GM21526 (cell line): ENCODE measurements at regions not wholly inside any gene's neighbourhood (a gene's known extent, or its start where the extent isn't known, plus 50 kb on each side); places are given as distances from the start of the nearest gene placed in this dataset.
"Not testable (repeated sequence)": the region's sequence is repeated elsewhere in the genome, so short reads cannot be mapped to it uniquely, and the experiment has no call there.

ENCODE experiments used
- ATAC-seq: cut with Tn5 transposase; IDR thresholded peaks from one replicate; pipeline ENCODE4 v1.9.1; 2021; ENCODE audit warnings: moderate library complexity; ENCODE audit not compliant: unreplicated experiment, low FRiP score

DNA sequence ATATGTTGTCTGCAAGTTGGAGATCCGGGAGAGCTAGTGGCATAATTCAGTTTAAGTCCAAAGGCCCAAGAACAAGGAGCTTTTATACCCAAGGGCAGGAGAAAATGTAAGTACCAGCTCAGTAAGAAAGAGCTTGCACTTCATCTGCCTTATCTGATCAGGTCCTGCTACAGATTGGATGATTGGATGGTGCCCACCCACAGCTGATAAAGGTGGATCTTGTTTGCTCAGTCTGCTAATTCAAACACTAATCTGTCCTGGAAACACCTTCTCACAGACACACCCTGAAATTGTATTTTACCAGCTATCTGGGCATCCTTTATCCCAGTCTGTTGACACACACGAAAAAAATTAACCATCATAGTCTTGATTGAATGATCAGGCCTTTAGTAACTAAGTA lies 230.7 kb upstream of the SLC16A7 start:
- no peak for ATAC-seq

DNA sequence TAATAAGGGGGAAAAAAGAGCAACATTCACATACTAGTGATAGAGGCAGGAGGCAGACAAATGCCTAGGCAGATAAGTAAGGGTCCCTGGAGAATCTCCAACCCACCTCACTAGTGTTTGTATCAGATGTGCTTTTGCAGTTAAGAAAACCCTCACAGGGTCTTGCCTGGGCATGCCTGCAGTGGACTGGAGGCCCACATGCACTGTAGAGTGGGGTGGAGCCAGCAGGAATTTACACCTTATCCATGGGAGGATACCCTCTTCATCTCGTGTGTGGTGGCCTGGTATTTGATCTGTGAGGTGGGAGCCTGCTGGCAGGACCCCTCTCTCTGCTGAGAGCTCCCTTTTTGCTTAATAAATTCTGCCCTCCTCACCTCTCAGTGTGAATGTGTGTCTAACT lies 238.0 kb upstream of the SLC16A7 start:
- no peak for ATAC-seq

DNA sequence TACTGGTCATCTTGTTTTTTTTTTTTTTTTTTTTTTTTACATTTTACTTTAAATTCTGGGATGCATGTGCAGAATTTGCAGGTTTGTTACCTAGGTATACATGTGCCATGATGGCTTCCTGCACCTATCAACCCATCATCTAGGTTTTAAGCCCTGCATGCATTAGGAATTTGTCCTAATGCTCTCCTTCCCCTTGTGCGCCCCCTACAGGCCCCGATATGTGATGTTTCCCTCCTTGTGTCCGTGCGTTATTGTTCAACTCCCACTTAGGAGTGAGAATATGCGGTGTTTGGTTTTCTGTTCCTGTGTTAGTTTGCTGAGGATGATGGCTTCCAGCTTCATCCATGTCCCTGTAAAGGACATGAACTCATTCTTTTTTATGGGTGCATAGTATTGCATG lies 249.6 kb upstream of the SLC16A7 start:
- ATAC-seq, result not testable (repeated sequence)

DNA sequence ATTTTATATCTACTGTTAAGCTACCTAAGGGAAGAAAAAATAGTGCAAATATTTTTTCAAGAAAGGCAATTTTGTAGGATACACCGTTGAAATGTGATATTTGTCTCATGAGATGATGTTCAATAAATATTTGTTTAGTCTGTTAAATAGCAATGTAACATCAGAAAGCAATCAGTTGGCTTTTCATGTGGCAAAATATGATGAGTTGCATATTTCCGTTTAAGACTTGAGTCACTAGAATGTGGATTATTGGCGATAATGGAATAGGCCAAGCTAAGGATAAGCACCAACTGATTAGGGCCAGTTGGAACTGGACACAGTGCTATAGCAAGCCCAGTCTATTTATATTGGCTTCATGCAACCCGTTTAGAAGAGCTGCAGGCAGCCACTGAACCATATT lies 250.4 kb upstream of the SLC16A7 start:
- ATAC-seq, result no peak

DNA sequence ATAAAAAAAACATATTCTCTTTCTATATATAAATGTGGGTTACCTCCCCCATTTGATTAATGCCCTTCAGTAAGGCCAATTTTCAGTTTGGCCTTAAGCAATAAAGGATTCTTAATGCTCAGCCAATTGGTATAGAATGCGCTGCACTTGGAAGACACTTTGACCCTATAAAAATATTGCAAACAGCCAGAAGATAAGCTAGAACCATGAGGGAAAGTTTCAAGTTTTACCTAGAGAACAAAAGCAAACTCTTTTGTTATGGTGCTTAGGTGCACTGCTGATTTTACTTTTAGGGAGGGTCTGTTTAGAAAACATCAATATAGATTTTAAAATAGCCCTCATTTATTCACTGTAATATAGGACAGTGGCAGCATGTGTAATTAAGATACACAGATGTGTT lies 251.6 kb upstream of the SLC16A7 start:
- ATAC-seq, result no peak

DNA sequence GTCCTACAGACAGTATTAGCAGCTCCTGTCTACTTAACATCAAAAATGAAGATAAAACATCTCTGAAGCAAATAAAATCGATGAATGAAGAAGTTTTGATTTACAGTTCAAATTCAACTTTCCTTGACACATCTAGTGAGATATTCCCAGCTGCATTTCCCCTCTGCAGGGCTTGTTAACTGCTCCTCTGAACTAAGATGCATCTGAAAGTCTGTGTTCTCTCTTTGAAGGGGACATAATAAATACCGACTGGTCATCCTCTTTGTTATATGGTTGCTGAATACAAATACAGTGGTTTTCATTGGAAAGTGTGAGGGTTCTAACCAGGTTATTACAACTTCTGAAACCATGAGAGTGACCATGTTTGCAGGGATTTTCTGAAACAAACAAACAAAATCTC lies 266.4 kb upstream of the SLC16A7 start:
- ATAC-seq, result no peak

DNA sequence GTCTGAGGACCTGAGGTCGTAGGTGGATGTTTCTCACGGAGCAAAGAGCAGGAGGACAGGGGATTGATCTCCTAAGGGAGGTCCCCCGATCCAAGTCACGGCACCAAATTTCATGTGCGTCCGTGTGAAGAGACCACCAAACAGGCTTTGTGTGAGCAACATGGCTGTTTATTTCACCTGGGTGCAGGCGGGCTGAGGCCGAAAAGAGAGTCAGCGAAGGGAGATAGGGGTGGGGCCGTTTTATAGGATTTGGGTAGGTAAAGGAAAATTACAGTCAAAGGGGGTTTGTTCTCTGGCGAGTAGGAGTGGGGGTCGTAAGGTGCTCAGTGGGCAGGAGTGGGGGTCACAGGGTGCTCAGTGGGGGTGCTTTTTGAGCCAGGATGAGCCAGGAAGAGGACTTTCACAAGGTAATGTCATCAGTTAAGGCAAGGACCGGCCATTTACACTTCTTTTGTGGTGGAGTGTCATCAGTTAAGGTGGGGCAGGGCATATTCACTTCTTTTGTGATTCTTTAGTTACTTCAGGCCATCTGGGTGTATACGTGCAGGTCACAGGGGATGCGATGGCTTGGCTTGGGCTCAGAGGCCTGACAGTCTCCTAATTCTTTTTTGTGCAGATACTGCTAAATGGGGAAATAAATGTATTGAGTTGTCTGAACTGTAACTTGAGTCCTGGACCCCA lies 267.3 kb upstream of the SLC16A7 start:
- ATAC-seq, result not testable (repeated sequence)

DNA sequence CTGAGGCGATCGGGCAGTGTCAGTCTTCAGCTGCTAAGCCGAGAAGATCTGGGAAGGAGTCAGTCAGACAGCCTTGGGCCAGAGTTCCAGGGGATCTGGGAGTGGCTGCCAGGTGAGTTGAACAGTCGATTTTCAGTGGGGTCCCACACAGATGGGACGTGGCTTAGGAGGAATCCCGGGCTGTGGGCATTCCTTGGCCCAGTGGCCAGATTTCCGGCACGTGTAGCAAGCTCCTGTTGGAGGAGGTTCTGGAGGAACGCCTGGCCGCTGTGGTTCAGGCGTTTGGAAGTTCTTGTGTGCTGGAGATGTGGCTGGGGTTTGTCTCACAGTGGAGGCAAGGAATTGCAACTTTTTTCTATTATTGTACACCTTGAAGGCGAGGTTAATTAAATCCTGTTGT lies 269.4 kb upstream of the SLC16A7 start:
- ATAC-seq, result not testable (repeated sequence)

DNA sequence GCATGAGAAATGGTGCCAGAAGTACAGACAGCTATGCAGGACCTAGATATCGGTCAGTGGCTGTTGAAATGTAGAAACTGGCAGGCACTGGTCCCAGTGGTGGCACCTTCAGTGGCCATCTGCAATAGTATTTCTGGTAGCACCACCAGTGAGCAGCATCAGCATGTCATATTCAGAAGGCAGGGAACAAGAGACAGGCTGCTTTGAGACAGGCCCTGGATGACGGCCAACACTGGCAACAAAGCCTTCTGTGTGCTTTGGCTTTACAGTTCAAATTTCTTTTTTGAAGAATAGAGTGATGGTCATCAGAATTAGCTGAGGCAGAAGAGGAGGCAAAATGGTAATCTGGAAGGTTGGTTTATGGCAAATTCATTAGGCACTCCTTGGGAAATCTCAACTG lies 273.4 kb upstream of the SLC16A7 start:
- no peak for ATAC-seq

DNA sequence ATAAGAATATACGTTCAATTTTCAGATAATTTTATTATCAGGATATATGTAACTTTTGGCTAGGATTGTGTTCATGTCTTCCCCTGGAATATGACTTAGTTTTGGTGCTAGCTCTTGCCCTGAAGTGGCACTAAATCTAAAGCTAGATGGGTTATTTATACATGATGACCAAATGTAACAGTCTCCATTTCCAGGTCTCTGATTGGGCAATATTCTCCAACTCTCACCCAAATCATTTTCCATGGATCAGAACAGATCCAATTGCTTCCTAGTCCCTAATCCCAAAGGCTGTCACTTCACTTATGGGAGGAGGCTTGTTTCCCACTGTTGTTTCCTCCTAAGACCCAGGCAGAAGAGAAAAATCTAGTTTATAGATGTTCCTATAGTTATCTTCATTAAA lies 274.6 kb upstream of the SLC16A7 start:
- ATAC-seq, result no peak

DNA sequence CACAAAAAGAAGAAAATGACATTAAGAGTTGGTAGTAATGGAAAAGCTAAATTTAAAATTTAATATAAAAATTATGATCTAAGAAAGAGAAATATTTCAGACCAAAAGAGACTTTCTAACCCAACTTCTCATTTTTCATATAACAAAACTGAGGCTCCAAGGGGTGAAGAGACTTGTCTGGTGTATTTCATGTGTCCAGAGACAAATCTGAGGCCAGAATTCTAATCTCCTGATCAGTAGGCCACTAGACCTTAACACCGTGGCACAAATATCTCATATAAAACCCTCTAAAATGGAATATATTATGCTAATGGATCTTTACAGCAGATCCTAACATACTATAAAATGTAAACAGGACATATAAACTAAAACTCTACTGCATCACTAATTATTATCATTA lies 275.7 kb upstream of the SLC16A7 start:
- no peak for ATAC-seq

DNA sequence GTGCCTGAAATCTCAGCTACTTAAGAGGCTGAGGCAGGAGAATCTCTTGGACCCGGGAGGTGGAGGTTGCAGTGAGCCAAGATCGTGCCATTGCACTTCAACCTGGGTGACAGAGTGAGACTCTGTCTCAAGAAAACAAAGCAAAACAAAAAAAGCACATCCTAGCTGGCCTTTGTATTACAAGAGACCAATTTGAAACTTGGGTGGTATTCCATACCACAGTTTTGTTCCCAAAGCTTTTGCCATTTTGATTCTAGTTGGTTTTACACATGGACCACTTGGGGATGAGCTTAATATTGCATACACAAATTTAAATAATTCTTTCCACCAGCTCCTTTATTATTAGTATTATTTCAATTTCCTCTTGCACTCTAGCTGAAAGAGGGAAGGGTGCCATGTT lies 276.9 kb upstream of the SLC16A7 start:
- ATAC-seq, result no peak

DNA sequence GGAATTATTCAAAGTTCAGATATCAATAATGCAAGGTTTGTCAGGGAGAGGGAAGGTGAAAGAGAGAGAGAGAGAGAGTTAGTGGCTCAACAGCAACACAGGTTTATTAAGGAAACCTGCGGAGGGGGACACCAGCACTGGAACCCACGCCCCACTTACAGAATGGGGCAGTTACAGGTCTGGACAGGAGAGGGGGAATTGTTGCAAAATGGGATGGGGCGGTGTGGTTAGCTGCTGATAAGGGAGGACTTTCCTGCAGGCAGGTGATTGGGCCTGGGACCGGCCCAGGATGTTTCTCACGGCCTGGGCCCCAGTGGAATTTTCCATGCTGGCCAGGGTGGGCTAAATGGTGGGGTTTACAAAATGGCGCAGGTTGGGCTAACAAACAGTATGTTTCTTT lies 278.2 kb upstream of the SLC16A7 start:
- ATAC-seq, result no peak

DNA sequence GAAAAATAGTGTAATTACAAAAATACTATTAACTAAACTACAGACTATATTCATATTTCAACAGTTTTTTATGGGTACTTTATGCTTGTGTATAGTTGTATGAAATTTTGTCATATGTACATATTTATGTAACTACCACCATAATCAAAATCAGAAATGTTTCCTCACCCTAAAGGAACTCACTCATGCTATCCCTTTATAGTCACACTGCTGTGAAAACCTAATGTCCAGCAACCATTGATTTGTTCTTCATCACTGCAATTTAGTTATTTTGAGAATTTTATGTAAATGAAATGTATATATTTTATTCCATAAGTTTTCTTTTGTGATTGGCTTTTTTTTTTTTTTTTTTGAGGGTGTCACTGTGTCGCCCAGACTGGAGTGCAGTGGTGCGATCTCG lies 278.9 kb upstream of the SLC16A7 start:
- no peak for ATAC-seq

DNA sequence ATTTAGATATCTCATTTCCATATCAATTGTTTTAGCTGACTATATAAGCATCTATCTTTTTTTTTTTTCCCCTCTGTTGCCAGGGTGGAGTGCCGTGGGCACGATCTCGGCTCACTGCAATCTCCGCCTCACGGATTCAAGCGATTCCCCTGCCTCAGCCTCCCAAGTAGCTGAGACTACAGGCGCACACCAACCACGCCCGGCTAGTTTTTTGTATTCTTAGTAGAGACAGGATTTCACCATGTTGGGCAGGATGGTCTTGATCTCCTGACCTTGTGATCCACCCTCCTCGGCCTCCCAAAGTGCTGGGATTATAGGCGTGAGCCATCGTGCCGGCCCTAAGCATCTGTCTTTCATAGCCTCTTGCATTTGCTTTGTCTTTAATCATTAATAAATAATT lies 279.5 kb upstream of the SLC16A7 start:
- not testable (repeated sequence) for ATAC-seq

DNA sequence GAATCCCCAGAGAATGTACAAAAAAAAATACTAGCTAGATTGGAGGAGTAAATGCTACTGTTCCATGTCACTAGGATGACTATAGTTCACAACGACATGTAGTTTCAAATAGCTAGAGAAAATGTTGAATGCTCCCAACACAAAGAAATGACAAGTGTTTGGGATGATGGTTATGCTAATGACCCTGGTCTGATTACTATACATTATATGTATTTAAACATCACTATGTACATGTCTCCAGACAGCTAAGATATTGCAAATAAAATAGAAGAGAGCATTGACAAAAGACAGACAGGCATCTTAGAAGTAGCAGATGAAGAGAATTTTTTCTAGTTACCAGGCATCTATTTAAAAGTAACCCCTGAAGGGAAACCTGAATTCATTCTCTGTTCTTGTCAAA lies 281.6 kb upstream of the SLC16A7 start:
- ATAC-seq, result no peak

DNA sequence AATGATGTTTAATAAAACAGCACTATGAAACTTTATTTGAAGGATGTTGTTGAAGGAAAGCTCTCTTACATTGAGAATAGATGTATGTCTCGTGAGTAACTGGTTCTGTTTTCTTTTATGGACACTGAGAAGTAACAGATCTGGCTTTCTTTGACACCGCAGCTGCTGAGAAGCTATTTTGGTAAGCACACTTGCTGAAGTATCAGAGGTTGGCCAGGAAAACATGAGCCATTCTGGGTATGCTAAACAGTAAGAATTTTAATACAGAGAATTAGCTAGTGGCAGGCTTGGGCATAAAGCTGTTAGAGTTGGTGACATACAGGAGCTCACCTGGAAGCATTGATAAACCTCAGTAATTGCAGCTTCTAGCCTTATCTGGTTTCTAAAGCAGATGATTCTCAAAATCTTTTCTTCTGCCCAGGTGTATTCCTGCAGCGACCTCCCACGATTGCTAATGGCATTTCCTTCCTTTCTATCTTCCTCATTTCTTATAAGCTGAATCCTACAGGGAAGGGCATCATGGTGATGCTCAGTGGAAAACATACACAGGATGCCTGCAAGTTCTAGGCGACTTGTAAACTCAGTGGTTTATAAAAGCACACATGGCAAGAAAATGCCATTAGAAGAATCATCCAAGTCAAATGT lies 291.6 kb upstream of the SLC16A7 start:
- no peak for ATAC-seq

DNA sequence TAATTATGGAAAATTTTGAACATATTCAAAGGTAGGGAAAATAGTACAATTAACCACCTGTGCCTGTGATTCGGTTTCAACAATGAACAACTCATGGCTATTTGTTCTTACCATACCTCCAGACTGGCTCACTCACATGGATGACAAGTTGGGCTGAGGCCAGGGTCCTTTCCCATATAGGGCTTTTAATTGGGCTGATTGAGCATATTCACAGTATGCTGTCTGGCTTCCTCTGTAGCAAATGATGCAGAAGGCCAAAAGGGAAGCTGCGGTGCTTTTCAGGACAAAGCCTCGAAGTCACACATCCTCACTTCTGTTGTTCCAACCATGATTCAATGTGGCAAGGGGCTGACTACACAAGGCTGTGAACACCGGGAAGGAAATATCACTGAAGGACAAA lies 297.5 kb upstream of the SLC16A7 start:
- ATAC-seq, result no peak

DNA sequence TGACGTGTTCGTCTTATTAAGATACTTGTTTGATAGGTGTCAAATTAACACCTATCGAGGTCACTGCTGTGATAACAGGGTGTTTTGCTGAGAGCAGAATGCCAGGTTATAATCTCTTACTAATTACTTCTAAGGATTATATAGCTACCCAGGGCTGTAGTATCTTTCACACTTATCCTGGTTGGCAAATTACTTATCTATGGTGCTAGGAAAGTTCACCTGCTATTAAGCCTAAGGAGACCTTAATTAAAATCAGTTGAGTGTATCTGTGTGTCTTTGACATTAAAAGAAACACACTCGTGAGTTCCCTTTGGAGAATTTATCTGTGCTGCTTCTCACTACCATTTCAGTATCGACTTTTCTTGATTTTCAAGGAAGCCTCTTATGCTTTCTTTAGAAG lies 301.6 kb upstream of the SLC16A7 start:
- no peak for ATAC-seq

DNA sequence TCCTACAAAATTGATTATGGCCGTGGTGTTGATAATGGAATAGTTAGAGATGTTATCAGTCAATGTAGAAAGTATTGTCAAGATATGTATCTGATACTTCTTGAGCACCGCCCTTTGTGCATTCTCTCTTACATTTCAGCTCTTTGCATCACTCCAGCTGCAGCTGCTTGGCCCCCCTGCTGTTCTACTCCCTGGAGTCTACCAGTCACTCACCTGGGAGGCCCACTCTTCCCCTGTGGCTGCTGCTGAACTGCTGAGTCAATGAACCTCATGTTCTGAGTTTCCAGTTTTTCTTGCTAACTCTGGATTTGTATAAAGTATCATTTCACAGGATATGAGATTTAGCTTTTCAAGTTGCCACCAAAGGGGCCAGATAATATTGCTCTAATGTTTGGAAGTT lies 312.8 kb upstream of the SLC16A7 start:
- ATAC-seq, result no peak

DNA sequence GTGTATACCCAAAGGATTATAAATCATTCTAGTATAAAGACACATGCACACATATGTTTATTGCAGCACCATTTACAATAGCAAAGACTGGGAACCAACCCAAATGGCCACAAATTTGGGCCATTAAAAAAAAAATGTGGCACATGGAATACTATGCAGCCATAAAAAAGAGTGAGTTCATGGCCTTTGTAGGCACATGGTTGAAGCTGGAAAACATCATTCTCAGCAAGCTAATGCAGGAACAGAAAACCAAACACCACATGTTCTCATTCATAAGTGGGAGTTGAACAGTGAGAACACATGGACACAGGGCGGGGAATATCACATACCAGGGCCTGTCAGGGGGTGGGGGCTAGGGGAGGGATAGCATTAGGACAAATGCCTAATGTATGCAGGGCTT lies 322.3 kb upstream of the SLC16A7 start:
- ATAC-seq, result not testable (repeated sequence)

DNA sequence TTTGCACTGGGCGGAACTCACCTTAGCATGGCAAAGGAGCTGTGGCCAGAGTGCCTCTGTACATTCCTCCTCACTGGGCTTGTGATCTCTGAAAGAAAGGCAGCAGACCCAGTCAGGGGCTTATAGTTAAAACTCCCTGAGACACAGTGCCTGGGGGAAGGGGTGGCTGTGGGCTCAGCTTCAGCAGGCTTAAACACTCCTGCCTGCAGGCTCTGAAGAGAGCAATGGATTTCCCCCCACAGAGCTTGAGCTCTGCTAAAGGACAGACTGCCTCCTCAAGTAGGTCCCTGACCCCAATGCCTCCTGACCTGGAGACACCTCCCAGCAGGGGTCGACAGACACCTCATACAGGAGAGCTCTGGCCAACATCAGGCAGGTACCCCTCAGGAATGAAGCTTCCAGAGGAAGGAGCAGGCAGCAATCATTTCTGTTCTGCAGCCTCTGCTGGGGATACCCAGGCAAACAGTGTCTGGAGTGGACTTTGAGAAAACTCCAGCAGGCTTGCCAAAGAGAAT lies 327.5 kb upstream of the SLC16A7 start:
- no peak for ATAC-seq
